ENCODE measurements at regions not wholly inside any gene's neighbourhood (a gene's known extent, or its start where the extent isn't known, plus 50 kb on each side); places are given as distances from the start of the nearest gene placed in this dataset.

DNA sequence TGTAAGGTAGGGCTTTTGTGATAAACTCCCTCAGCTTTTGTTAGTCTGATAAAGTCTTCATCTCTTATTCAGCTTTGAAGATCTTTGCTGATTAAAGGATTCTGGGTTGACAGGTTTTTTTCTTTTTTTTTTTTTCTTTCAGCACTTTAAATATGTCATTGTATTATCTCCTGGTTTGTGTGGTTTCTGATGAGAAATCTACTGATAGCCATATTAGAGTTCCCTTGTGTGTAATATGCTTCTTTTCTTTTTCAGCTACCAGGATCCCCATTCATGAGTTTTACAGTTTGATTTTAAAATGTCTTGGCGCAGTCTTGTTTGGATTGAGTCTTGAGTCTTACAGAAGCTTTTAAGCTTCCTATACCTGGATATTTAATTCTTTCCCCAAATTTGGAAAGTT, 504.5 kb downstream of the TLL1 start:
- TF ChIP-seq EZH2 (IDR thresholded peaks at IDR 0.05; ENCODE audit: insufficient read depth, poor library complexity, severe bottlenecking) (no peak), EZH2phosphoT487 (IDR thresholded peaks at IDR 0.05; ENCODE audit: insufficient read depth, low read depth) (no peak)

Measured in GM23248 (cell line).